ENCODE measurements at regions not wholly inside any gene's neighbourhood (a gene's known extent, or its start where the extent isn't known, plus 50 kb on each side); places are given as distances from the start of the nearest gene placed in this dataset.

- Histone ChIP-seq H3K27me3 (ENCODE audit: control insufficient read depth, insufficient read depth, low read length) (no peaks in the 10 kb centered on the region), H3K4me3 (ENCODE audit: insufficient read depth, low read depth, low read length) (no peak overlapping the region), H3K36me3 (replicated peaks; ENCODE audit: control insufficient read depth, insufficient read depth, low read length) (no peaks in the 10 kb centered on the region)
- DNase-seq = no peak
Measured at GRCh38 chr2:43171789-43172188, 54.6 kb downstream of the ZFP36L2 start.

GRCh38 chr2:43170405-43171105, 55.9 kb downstream of the ZFP36L2 start:
- no peaks in the 10 kb centered on the region for H3K27me3 ChIP-seq (ENCODE audit: control insufficient read depth, insufficient read depth, low read length)
- no peak for DNase-seq

GRCh38 chr2:43169987-43170386, 56.4 kb downstream of the ZFP36L2 start:
- peak; percentile 92 for DNase-seq
- Histone ChIP-seq H3K36me3 (replicated peaks; ENCODE audit: control insufficient read depth, insufficient read depth, low read length) (no peaks in the 10 kb centered on the region), H3K27me3 (ENCODE audit: control insufficient read depth, insufficient read depth, low read length) (no peaks in the 10 kb centered on the region), H3K4me3 (ENCODE audit: insufficient read depth, low read depth, low read length) (no peak overlapping the region)

More at GRCh38 chr2:43170405-43171105, 55.9 kb downstream of the ZFP36L2 start:
- no peak overlapping the region for H3K4me3 ChIP-seq (ENCODE audit: insufficient read depth, low read depth, low read length)
- no peaks in the 10 kb centered on the region for H3K36me3 ChIP-seq (replicated peaks; ENCODE audit: control insufficient read depth, insufficient read depth, low read length)

- Histone ChIP-seq H3K4me3 (ENCODE audit: insufficient read depth, low read depth, low read length) (no peak overlapping the region), H3K36me3 (replicated peaks; ENCODE audit: control insufficient read depth, insufficient read depth, low read length) (no peaks in the 10 kb centered on the region), H3K27me3 (ENCODE audit: control insufficient read depth, insufficient read depth, low read length) (no peaks in the 10 kb centered on the region)
- no peak for DNase-seq
Measured at GRCh38 chr2:43169099-43169945, 57.1 kb downstream of the ZFP36L2 start.

- no peaks in the 10 kb centered on the region for H3K27me3 ChIP-seq (ENCODE audit: control insufficient read depth, insufficient read depth, low read length)
Measured at GRCh38 chr2:43168016-43168369, 58.4 kb downstream of the ZFP36L2 start.

GRCh38 chr2:43165378-43166069, 60.9 kb downstream of the ZFP36L2 start:
- H3K4me3 ChIP-seq (ENCODE audit: insufficient read depth, low read depth, low read length) = no peak overlapping the region
- H3K27me3 ChIP-seq (ENCODE audit: control insufficient read depth, insufficient read depth, low read length) = no peaks in the 10 kb centered on the region
- H3K36me3 ChIP-seq (replicated peaks; ENCODE audit: control insufficient read depth, insufficient read depth, low read length) = no peaks in the 10 kb centered on the region
- DNase-seq = peak; percentile 80

More at GRCh38 chr2:43168016-43168369, 58.4 kb downstream of the ZFP36L2 start:
- Histone ChIP-seq H3K36me3 (replicated peaks; ENCODE audit: control insufficient read depth, insufficient read depth, low read length) (no peaks in the 10 kb centered on the region), H3K4me3 (ENCODE audit: insufficient read depth, low read depth, low read length) (no peak overlapping the region)
- DNase-seq = no peak

- DNase-seq = no peak
- Histone ChIP-seq H3K27me3 (ENCODE audit: control insufficient read depth, insufficient read depth, low read length) (no peaks in the 10 kb centered on the region), H3K36me3 (replicated peaks; ENCODE audit: control insufficient read depth, insufficient read depth, low read length) (no peaks in the 10 kb centered on the region), H3K4me3 (ENCODE audit: insufficient read depth, low read depth, low read length) (no peak overlapping the region)
Measured at GRCh38 chr2:43164686-43165085, 61.7 kb downstream of the ZFP36L2 start.

- H3K27me3 ChIP-seq (ENCODE audit: control insufficient read depth, insufficient read depth, low read length) = no peaks in the 10 kb centered on the region
Measured at GRCh38 chr2:43163584-43164270, 62.7 kb downstream of the ZFP36L2 start.

GRCh38 chr2:43162511-43162776, 64.0 kb downstream of the ZFP36L2 start:
- Histone ChIP-seq H3K4me3 (ENCODE audit: insufficient read depth, low read depth, low read length) (no peak overlapping the region), H3K36me3 (replicated peaks; ENCODE audit: control insufficient read depth, insufficient read depth, low read length) (no peaks in the 10 kb centered on the region), H3K27me3 (ENCODE audit: control insufficient read depth, insufficient read depth, low read length) (no peaks in the 10 kb centered on the region)
- DNase-seq = peak; percentile 26

More at GRCh38 chr2:43163584-43164270, 62.7 kb downstream of the ZFP36L2 start:
- Histone ChIP-seq H3K36me3 (replicated peaks; ENCODE audit: control insufficient read depth, insufficient read depth, low read length) (no peaks in the 10 kb centered on the region), H3K4me3 (ENCODE audit: insufficient read depth, low read depth, low read length) (no peak overlapping the region)
- no peak for DNase-seq

GRCh38 chr2:43161650-43162510, 64.5 kb downstream of the ZFP36L2 start:
- no peaks in the 10 kb centered on the region for H3K27me3 ChIP-seq (ENCODE audit: control insufficient read depth, insufficient read depth, low read length)
- H3K4me3 ChIP-seq (ENCODE audit: insufficient read depth, low read depth, low read length) = no peak overlapping the region
- no peaks in the 10 kb centered on the region for H3K36me3 ChIP-seq (replicated peaks; ENCODE audit: control insufficient read depth, insufficient read depth, low read length)
- DNase-seq = peak; percentile 43

- H3K36me3 ChIP-seq (replicated peaks; ENCODE audit: control insufficient read depth, insufficient read depth, low read length) = no peaks in the 10 kb centered on the region
- H3K4me3 ChIP-seq (ENCODE audit: insufficient read depth, low read depth, low read length) = no peak overlapping the region
- peak; percentile 27 for DNase-seq
- H3K27me3 ChIP-seq (ENCODE audit: control insufficient read depth, insufficient read depth, low read length) = no peaks in the 10 kb centered on the region
Measured at GRCh38 chr2:43160778-43161177, 65.6 kb downstream of the ZFP36L2 start.

GRCh38 chr2:43159797-43160196, 66.6 kb downstream of the ZFP36L2 start:
- H3K27me3 ChIP-seq (ENCODE audit: control insufficient read depth, insufficient read depth, low read length) = no peaks in the 10 kb centered on the region
- peak; percentile 26 for DNase-seq
- H3K4me3 ChIP-seq (ENCODE audit: insufficient read depth, low read depth, low read length) = no peak overlapping the region
- no peaks in the 10 kb centered on the region for H3K36me3 ChIP-seq (replicated peaks; ENCODE audit: control insufficient read depth, insufficient read depth, low read length)

- H3K4me3 ChIP-seq (ENCODE audit: insufficient read depth, low read depth, low read length) = no peak overlapping the region
- H3K36me3 ChIP-seq (replicated peaks; ENCODE audit: control insufficient read depth, insufficient read depth, low read length) = no peaks in the 10 kb centered on the region
- no peaks in the 10 kb centered on the region for H3K27me3 ChIP-seq (ENCODE audit: control insufficient read depth, insufficient read depth, low read length)
- peak; percentile 63 for DNase-seq
Measured at GRCh38 chr2:43158259-43158880, 68.0 kb downstream of the ZFP36L2 start.
